H9 (cell line): ENCODE measurements at regions not wholly inside any gene's neighbourhood (a gene's known extent, or its start where the extent isn't known, plus 50 kb on each side); places are given as distances from the start of the nearest gene placed in this dataset.

ENCODE experiments used
- DNase-seq: peaks from one replicate; pipeline ENCODE4 v3.0.0-alpha.2; 2017
- H2AFZ ChIP-seq: one replicate; pipeline ENCODE4 v1.6.1; 2013; ENCODE audit warnings: mild to moderate bottlenecking, low read length, control low read depth, moderate library complexity
- H2AK5ac ChIP-seq: 2 replicates; pipeline ENCODE4 v1.6.1; 2013; ENCODE audit warnings: low read length, control low read depth, mixed read lengths; ENCODE audit not compliant: insufficient read length
- H2BK120ac ChIP-seq: one replicate; pipeline ENCODE4 v1.6.1; 2013; ENCODE audit warnings: low read depth, mild to moderate bottlenecking, low read length, control low read depth, inconsistent platforms; ENCODE audit not compliant: poor library complexity, severe bottlenecking
- H2BK12ac ChIP-seq: 2 replicates; pipeline ENCODE4 v1.6.1; 2013; ENCODE audit warnings: low read length, control low read depth, mixed read lengths, low read depth; ENCODE audit not compliant: insufficient read length
- H2BK15ac ChIP-seq: 2 replicates; pipeline ENCODE4 v1.6.1; 2013; ENCODE audit warnings: low read depth, low read length, control low read depth
- H2BK20ac ChIP-seq: one replicate; pipeline ENCODE4 v1.6.1; 2013; ENCODE audit warnings: low read depth, mild to moderate bottlenecking, low read length, control low read depth, inconsistent platforms; ENCODE audit not compliant: poor library complexity, severe bottlenecking
- H2BK5ac ChIP-seq: 2 replicates; pipeline ENCODE4 v1.6.1; 2013; ENCODE audit warnings: low read length, control low read depth, mixed read lengths; ENCODE audit not compliant: insufficient read length
- H3K14ac ChIP-seq: 2 replicates; pipeline ENCODE4 v1.6.1; 2013; ENCODE audit warnings: low read length, control low read depth; ENCODE audit not compliant: insufficient read depth
- H3K18ac ChIP-seq: 2 replicates; pipeline ENCODE4 v1.6.1; 2013; ENCODE audit warnings: low read depth, mild to moderate bottlenecking, mixed read lengths, low read length, control low read depth; ENCODE audit not compliant: insufficient read length
- H3K23ac ChIP-seq: 2 replicates; pipeline ENCODE4 v1.6.1; 2013; ENCODE audit warnings: low read length, control low read depth, mixed read lengths, low read depth; ENCODE audit not compliant: insufficient read length
- H3K23me2 ChIP-seq: 2 replicates; pipeline ENCODE4 v1.6.1; 2013; ENCODE audit warnings: low read depth, mild to moderate bottlenecking, mixed read lengths, low read length, control low read depth; ENCODE audit not compliant: insufficient read length, poor library complexity, severe bottlenecking
- H3K27ac ChIP-seq: 2 replicates; pipeline ENCODE4 v1.5.1; 2013; ENCODE audit warnings: low read length, control low read depth, mixed read lengths, low read depth; ENCODE audit not compliant: insufficient read length
- H3K27me3 ChIP-seq: 2 replicates; pipeline ENCODE4 v1.6.1; 2013; ENCODE audit warnings: low read length, control low read depth, inconsistent platforms; ENCODE audit not compliant: insufficient read depth
- H3K4ac ChIP-seq: 2 replicates; pipeline ENCODE4 v1.6.1; 2013; ENCODE audit warnings: low read depth, mild to moderate bottlenecking, control low read depth, inconsistent platforms, low read length, moderate library complexity
- H3K4me1 ChIP-seq: 2 replicates; pipeline ENCODE4 v1.6.1; 2013; ENCODE audit warnings: low read length, control low read depth, inconsistent platforms; ENCODE audit not compliant: insufficient read depth
- H3K4me2 ChIP-seq: 2 replicates; pipeline ENCODE4 v1.6.1; 2013; ENCODE audit warnings: low read length, control low read depth, mixed read lengths; ENCODE audit not compliant: insufficient read length, insufficient read depth
- H3K56ac ChIP-seq: 2 replicates; pipeline ENCODE4 v1.6.1; 2013; ENCODE audit warnings: low read depth, mild to moderate bottlenecking, mixed read lengths, low read length, control low read depth; ENCODE audit not compliant: insufficient read length
- H3K79me1 ChIP-seq: 2 replicates; pipeline ENCODE4 v1.6.1; 2013; ENCODE audit warnings: low read depth, mild to moderate bottlenecking, moderate library complexity, low read length, control low read depth, inconsistent platforms; ENCODE audit not compliant: insufficient read depth, poor library complexity, severe bottlenecking
- H3K79me2 ChIP-seq: 2 replicates; pipeline ENCODE4 v1.6.1; 2013; ENCODE audit warnings: low read length, control low read depth, inconsistent platforms; ENCODE audit not compliant: insufficient read depth
- H3K9ac ChIP-seq: 2 replicates; pipeline ENCODE4 v1.6.1; 2013; ENCODE audit warnings: low read length, control low read depth, mixed read lengths; ENCODE audit not compliant: insufficient read length; ENCODE audit errors: extremely low read depth
- H3K9me3 ChIP-seq: one replicate; pipeline ENCODE4 v1.6.1; 2013; ENCODE audit warnings: low read depth, low read length, inconsistent platforms; ENCODE audit not compliant: control insufficient read depth
- H3T11ph ChIP-seq: one replicate; pipeline ENCODE4 v1.6.1; 2013; ENCODE audit warnings: mild to moderate bottlenecking, low read length, control low read depth, inconsistent platforms
- H4K20me1 ChIP-seq: one replicate; pipeline ENCODE4 v1.6.1; 2013; ENCODE audit not compliant: control insufficient read depth, insufficient read length, insufficient read depth
- H4K5ac ChIP-seq: 2 replicates; pipeline ENCODE4 v1.6.1; 2013; ENCODE audit warnings: low read depth, mild to moderate bottlenecking, mixed read lengths, low read length, control low read depth; ENCODE audit not compliant: insufficient read length
- H4K8ac ChIP-seq: replicated peaks from 2 replicates; pipeline ENCODE4 v1.6.1; 2013; ENCODE audit warnings: low read length, control low read depth, mixed read lengths, low read depth; ENCODE audit not compliant: insufficient read length
- H4K91ac ChIP-seq: 2 replicates; pipeline ENCODE4 v1.6.1; 2013; ENCODE audit warnings: low read depth, mild to moderate bottlenecking, moderate library complexity, mixed read lengths, low read length, control low read depth; ENCODE audit not compliant: insufficient read length
- H3K27ac Mint-ChIP-seq, 3 experiments: 2 replicates in 2 of 3; 3 replicates in 1 of 3; pipeline ENCODE4 v1.8.0; 2020 to 2021; ENCODE audit warnings: mixed read lengths in 3 of 3, mild to moderate bottlenecking in 1 of 3, moderate library complexity in 1 of 3
- H3K27me3 Mint-ChIP-seq: 2 replicates; pipeline ENCODE4 v1.8.0; 2021; ENCODE audit warnings: low read depth, mild to moderate bottlenecking, moderate library complexity, mixed read lengths
- H3K36me3 Mint-ChIP-seq, 3 experiments: 2 replicates in 2 of 3; 3 replicates in 1 of 3; pipeline ENCODE4 v1.8.0; 2020 to 2021; ENCODE audit warnings: low read depth in 3 of 3, mixed read lengths in 3 of 3; ENCODE audit not compliant: insufficient read depth in 1 of 3
- H3K4me1 Mint-ChIP-seq, 2 experiments: 2 replicates each; pipeline ENCODE4 v1.8.0; 2020; ENCODE audit warnings: mixed read lengths in 2 of 2
- H3K4me3 Mint-ChIP-seq, 2 experiments: 2 replicates in 1 of 2; 3 replicates in 1 of 2; pipeline ENCODE4 v1.8.0; 2020 to 2021; ENCODE audit warnings: mild to moderate bottlenecking in 2 of 2, mixed read lengths in 2 of 2, moderate library complexity in 1 of 2
- H3K9me3 Mint-ChIP-seq, 2 experiments: 2 replicates in 1 of 2; 3 replicates in 1 of 2; pipeline ENCODE4 v1.8.0; 2020; ENCODE audit warnings: mild to moderate bottlenecking in 2 of 2, mixed read lengths in 2 of 2, moderate library complexity in 1 of 2
- WGBS: extraction: QIAGEN DNeasy Blood & Tissue Kit; methylation state at CpG from one replicate; pipeline ENCODE4 v1.1.7; 2013; ENCODE audit warnings: missing lambda C conversion rate, low lambda C conversion rate, mixed read lengths; ENCODE audit not compliant: insufficient read length; ENCODE audit errors: extremely low coverage; 5-methylcytosine and 5-hydroxymethylcytosine counted together
- TF ChIP-seq, protein P1 (sequence below): fragments of 200-600 bp; sonication (generic); conservative IDR thresholded peaks from 3 replicates; pipeline ENCODE4 v1.8.0; 2021; ENCODE audit warnings: antibody characterized with exemption, mild to moderate bottlenecking

- Histone ChIP-seq H2BK20ac (no peak overlapping the region), H3K14ac (no peak overlapping the region), H2BK120ac (no peak overlapping the region), H2BK15ac (no peak overlapping the region), H3K18ac (no peak overlapping the region), H3K23me2 (no peaks in the 10 kb centered on the region), H3T11ph (no peak overlapping the region), H3K27ac (no peak overlapping the region), H3K79me1 (no peaks in the 10 kb centered on the region), H3K56ac (no peak overlapping the region), H2BK12ac (no peak overlapping the region), H3K4me2 (no peak overlapping the region), H4K8ac (no peak overlapping the region), H2AFZ (no peak overlapping the region), H2AK5ac (no peak overlapping the region), H2BK5ac (no peak overlapping the region), H3K9ac (no peak overlapping the region), H3K79me2 (no peaks in the 10 kb centered on the region), H4K20me1 (no peaks in the 10 kb centered on the region), H3K27me3 (no peaks in the 10 kb centered on the region), H3K9me3 (no peaks in the 10 kb centered on the region), H3K4me1 (peaks cover 10% of the 10 kb centered on the region; the same call in 1 of the 2 replicates), H4K91ac (no peak overlapping the region), H4K5ac (no peak overlapping the region), H3K4ac (no peak overlapping the region), H3K23ac (no peak overlapping the region)
- TF ChIP-seq, protein P1, sequence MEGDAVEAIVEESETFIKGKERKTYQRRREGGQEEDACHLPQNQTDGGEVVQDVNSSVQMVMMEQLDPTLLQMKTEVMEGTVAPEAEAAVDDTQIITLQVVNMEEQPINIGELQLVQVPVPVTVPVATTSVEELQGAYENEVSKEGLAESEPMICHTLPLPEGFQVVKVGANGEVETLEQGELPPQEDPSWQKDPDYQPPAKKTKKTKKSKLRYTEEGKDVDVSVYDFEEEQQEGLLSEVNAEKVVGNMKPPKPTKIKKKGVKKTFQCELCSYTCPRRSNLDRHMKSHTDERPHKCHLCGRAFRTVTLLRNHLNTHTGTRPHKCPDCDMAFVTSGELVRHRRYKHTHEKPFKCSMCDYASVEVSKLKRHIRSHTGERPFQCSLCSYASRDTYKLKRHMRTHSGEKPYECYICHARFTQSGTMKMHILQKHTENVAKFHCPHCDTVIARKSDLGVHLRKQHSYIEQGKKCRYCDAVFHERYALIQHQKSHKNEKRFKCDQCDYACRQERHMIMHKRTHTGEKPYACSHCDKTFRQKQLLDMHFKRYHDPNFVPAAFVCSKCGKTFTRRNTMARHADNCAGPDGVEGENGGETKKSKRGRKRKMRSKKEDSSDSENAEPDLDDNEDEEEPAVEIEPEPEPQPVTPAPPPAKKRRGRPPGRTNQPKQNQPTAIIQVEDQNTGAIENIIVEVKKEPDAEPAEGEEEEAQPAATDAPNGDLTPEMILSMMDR, result no peak
- Mint-ChIP-seq H3K4me1 (peaks cover 57 to 69% of the 10 kb centered on the region in 2 experiments), H3K27me3 (no peaks in the 10 kb centered on the region; the same call in 1 of the 2 replicates), H3K4me3 (no peak overlapping the region), H3K27ac (no peak overlapping the region), H3K36me3 (peaks cover 0 to under 1% (median 0%) of the 10 kb centered on the region in 3 experiments; a peak in 1 of 7 replicates), H3K9me3 (no peaks in the 10 kb centered on the region)
- DNase-seq, result no peak
- no CpG with 5 or more reads among the region's 4 CpGs for WGBS
These were observed 156.8 kb upstream of the UBE2E1 start for GRCh38 chr3:23648996-23649395.
